CD4-positive, alpha-beta T cell treated with Interleukin-4 for 4 hours (primary cell): ENCODE measurements at regions not wholly inside any gene's neighbourhood (a gene's known extent, or its start where the extent isn't known, plus 50 kb on each side); places are given as distances from the start of the nearest gene placed in this dataset.
"Not testable (repeated sequence)": the region's sequence is repeated elsewhere in the genome, so short reads cannot be mapped to it uniquely, and the experiment has no call there.

Experiments
- DNase-seq: peaks from one replicate; pipeline ENCODE4 v3.0.0-alpha.2; 2020

DNA sequence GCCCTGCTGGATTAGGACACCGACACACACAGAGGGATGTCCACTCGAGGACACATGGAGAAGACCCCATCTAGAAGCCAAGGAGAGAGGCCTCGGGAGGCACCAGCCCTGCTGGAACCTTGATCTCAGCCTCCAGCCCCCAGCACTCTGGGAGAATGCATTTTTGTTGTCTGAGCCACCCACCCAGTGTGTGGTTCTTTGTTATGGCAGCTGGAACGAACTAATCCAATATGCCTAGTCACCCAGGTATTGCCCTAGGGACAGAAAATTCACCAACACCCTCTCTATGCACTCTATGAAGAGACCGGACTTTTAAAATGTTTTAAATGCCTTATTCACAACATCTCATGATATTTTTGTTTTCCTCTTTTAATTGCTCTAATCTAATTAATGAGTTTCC is 117.4 kb downstream of the CRYAA start:
- DNase-seq: no peak

DNA sequence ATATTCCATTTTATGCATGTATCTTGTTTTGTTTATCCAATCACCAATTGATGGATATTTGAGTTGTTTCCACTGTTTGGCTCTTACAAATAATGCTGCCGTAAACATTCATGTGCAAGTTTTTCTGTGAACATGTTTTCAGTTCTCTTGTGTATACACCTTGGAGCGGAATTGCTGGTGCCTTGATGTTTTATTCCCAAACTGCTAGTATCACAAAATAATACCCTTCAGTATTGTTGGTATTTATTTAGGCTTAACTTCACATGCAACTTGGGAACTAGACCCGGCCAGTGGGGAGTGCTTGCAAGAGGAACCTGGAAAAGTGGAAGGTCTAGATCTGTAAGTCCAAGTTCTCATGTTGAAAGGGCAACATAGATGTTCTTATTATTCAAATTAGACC is 115.9 kb downstream of the CRYAA start:
- no peak for DNase-seq

DNA sequence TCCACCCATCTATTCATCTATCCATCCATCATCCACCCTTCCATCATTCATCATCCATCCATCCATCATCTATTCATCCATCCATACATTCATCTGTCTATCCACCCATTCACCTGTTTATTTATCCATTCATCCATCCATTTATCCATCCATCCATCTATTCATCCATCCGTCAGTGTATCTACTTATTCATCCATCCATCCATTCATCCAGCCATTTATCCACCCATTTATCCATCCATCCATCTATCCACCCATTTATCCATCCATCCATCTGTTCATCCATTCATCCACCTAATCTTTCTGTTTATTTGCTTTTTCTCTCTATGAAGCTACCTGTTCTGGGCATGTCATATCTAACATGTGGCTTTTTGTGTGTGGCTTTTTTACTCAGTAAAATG is 115.4 kb downstream of the CRYAA start:
- no peak for DNase-seq

DNA sequence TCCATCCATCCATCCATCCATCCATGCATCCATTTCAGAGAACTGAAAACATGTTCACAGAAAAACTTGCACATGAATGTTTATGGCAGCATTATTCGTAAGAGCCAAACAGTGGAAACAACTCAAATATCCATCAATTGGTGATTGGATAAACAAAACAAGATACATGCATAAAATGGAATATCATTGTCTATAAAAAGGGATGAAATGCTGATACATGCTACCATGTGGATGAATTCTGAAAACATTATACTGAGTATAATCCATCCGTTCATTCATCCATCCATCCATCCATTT is 115.1 kb downstream of the CRYAA start:
- DNase-seq: not testable (repeated sequence)

DNA sequence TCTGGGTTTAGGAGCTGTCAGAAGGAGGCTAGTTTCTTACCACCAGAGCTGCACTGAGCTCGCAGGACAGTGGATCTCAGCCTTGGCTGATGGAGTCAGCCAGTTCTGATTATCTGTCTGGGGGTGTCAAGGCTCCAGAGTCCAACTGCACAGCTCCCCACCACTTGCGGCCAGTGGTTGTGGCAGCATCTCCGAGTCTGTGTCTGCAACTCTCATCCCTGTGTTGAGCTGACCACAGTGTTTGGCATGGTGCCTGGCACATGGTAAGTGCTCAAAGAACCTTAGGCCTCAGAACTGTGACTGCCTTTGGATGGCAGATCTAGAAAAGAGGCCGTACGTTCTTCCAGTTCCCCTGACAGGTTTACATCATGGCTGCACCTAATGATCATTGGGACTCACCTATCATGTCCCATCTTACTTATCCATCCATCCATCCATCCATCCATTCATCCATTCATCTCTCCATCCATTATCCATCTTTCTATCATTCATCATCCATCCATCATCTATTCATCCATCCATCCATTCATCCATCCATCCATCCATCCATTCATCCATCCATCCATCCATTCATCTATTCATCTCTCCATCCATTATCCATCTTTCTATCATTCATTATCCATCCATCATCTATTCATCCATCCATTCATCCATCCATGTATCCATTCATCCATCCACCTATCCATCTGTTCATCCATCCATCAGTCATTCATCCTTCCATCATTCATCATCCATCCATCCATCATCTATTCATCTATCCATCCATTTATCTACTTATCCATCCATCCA is 114.5 kb downstream of the CRYAA start:
- no peak for DNase-seq

DNA sequence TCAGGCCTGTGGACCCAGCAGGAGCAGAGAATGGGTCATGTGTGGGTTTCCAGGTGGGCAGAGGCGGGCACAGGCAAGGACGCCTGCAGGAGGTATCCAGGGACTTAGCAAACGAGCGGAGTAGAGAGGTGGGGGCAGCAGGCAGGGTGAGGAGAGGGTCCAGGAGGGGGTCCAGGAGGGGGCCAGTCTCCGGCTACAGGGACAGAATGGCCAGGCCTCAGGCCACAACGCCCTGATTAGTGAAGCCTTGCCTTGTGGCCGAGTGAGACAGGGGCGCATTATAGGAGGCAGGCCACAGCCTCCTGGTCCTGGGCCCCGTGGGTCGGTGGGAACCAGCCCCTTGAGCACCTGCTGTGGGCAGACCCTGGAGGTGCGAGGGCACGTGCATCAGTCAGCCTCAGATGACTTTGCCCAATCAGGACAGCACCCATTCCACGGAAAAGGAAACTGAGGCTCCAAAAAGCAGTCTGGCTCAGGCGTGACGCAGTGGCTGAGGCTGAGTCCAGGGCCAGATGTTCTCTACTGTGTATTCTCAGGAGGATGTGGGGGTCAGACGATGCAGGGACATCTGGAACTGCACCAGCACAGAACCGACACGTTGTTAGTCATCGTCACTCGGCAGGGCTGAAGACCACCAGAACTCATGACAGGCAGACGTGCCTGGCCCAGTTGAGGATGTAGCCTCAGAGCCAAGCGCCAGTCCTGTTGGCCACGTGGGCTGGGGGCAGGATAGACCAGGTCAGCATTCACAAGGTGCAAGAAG is 113.7 kb downstream of the CRYAA start:
- no peak for DNase-seq

DNA sequence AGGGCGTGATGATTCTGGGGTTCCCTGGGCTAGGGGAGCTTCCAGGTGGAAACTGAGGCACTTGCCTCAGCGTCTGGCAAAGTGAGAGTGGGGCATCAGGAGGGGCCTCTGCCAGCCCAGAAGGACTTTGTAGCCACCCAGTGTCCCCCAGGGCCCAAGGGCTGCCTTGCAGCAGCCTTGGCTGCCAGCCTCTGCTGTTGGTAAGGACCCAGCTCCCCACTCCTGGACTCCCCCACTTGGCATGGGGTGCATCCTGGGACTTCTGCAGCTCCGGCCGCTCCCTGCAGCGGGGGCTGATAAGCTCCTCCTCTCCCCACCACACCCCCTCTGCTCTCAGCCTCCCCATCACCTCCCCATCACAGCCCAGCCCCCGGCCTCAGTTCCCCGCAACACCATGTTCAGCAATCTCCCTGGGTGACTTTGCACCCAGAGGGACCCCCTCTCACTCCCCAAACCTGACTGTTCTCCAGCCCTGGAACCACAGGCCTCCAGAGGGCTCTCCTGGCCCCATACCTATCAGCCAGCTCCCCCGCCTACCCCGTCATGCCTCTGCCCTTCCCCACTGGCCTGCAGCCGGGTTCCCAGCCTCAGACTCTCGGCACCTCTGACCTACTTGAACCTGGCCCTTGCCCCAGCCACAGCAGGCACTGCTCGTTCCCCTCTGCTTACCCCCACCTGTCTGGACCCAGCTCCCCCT is 113.0 kb downstream of the CRYAA start:
- DNase-seq: no peak

DNA sequence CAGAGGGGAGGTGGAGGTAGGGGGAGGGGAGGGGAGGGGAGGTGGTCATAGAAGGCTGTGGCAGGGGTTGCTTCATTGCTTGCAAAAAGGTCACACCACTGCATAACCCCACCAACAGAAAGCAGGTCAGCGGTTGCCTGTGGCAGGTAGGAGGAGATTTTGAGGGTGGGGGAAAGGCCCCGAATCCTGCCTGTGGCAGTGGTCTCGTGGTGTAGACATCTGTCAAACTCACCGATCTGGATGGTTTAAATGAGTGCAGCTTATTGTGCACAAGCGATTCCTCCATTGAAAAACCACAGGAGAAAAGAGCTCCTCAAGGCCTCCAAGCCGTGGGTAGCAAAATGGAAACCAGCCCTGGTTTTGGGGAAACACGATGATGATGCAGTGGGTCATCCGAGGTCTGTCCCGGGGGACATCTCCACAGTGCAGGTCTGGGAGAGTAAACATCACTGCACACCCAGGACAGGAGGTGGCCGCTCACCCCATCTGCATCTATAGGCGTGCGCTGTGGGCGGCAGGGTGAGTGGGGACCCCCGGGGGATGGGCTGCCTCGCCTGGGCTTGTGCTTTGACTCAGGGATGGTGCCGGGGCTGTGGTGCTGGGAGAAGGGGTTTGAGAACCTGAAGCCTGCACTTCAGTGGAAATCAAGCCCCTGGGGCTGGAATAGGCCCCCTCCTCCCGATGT is 112.3 kb downstream of the CRYAA start:
- DNase-seq: no peak

DNA sequence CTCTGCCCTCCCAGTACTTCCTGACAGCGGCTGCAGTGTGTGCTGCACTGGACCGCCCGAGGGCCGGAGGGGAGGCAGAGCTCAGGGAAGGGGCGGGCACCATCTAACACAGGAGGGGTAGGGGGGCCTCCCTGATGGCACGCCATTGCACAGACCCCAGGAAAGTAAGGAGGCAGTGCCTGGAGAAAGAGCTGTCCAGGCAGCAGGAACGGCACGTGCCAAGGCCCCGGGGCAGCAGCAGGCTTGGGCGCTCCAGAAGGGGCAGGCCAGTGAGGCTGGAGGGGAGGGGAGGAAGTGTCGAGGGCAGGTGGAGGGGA is 110.7 kb downstream of the CRYAA start:
- DNase-seq: no peak

DNA sequence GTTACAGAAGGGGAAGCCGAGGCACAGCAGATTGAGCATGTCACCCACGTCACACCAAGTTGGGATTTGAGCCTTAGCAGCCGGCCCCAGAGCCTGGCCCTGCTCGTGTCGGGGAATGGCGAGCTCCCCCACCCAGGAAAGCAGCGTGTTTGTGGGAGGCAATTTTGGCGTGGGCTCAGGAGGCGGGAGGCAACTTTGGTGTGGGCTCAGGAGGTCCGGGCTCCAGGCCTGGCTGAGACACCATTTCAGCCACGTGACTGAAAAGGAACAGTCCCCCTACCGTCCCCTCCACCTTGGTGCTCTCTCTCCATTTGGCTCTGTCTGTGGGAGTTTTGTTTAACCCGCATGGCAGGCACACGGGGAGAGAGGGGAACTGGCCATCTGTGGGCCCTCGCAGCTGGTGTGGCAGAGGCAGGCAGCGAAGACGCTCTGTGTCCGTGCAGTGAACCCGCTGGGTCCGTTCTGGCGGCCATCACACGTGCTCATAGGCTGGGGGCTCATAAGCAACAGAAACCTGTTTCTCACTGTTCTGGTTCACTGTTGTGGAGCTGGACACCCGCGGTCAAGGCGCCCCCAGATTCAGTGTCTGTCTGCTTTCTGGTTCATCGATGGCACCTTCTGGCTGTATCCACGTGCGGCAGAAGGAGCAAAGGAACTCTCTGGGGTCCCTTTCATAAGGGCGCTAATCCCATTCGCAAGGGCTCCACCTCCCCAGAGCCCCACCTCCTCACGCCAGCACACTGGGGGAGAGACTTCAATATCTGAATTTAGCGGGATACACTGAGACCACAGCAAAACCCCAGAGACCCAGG is 110.2 kb downstream of the CRYAA start:
- no peak for DNase-seq

DNA sequence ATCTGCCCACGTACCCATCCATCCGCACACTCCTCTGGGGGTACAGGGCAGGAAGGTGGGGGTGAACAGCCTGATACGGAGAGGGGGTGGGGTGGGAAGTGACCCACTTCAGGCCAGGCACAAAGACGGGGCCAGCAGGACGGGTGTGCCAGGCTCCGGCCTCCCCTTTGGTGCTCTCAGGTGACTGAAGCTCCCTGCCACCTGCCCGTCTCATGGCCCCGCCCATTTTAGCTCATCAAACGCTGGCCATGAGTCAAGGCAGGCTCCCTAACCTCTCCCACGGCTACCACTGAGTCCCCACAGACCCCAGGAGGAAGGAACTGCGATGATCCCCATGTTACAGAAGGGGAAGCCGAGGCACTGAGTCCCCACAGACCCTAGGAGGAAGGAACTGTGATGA is 109.6 kb downstream of the CRYAA start:
- DNase-seq: no peak

DNA sequence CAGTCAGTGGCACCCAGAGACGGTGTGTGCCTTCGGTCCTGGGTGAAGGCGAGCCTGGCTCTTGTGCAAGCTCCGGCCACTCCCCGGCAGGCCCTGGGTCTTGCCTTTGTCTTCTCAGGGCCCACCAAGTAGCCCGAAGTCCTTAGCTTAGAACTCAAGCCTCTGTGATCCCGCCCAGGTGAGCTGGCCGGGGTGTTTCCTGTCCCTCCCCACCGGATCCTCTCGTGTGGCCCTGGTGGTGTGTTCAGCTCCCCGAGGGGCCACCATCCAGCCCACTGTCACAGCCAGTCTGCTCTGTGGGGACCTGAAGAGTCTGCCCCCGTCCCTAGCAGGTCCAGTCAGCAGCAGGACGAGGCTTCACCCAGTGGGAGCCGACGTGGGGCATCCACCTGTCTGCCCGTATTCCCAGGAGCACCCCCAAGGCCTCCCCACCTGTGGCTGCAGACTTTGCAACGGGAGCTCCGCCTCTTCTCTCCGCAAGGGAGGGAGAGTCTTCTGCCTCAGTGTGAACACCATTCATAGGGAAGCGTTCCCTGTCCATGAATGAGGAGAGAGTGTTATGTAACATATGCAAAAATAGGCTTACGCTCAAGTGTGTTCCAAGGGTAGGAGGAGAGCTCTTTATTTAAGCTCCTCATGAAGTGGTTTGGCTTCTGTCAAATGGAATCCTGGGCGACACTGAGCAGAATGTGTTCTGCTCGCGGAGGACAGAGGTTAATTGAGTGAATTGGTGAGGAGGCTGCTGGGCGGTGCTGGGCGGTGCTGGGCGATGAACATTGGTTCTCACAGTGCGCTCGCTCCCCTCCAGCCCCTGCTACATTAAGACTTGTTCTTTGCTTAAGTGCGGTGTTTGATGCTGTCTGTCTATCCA is 108.9 kb downstream of the CRYAA start:
- no peak for DNase-seq

DNA sequence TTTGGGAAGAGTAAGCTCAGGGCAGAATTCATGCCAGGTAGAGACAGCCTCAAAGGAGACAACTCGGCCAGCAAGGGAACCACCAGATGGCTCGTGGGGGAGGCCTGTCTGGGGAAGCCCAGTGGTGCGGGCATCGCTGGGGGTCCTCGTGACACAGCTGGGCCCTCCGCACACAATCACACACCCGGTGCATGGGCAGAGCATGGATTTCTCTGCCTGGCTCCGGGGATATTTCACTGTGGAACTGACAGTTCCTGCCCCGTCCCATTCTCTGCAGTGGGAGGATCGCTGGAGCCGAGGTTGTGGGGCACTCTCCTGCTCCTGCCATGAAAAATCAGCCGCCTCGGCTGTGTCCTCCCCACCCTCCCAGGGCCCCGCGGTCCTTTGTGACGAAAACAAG is 108.0 kb downstream of the CRYAA start:
- DNase-seq: no peak

DNA sequence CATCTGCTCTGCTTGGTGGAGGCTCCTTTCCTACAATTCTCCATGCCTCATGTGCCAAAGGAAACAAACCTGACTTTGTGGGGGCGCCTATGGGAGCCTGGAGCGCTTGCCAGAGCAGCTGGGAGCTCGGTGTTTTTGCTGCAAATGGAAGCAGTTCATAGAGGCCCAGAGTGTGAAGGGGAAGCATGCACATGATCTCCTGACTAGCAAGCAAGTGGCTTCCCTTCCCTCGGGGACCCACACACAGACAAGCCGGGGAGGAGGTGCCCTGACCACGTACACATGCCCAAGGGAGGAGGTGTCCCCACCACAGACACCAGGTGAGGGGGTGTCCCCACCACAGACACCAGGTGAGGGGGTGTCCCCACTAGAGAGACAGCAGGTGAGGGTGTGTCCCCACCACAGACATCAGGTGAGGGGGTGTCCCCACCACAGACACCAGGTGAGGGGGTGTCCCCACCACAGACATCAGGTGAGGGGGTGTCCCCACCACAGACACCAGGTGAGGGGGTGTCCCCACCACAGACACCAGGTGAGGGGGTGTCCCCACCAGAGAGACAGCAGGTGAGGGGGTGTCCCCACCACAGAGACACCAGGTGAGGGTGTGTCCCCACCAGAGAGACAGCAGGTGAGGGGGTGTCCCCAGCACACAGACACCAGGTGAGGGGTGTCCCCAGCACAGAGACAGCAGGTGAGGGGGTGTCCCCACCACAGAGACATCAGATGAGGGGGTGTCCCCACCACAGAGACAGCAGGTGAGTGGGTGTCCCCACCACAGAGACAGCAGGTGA is 106.8 kb downstream of the CRYAA start:
- no peak for DNase-seq

DNA sequence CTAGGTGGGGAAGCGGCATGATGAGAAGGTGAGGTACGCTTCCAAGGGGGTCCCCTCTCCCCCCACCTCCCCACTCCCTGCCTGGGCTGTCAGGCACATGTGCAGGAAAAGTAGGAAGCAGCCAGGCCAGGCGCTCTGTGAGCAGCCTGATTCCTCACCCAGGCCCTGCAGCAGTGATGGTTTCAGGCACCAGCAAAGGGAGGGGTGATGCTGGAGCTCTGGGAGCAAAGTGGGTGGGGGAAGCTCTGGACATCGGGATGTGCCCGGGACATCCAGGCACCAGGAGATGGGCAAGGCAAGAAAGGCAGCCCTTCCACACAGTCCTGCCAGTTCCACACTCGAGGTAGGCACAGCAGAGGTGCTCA is 106.1 kb downstream of the CRYAA start:
- DNase-seq: no peak

DNA sequence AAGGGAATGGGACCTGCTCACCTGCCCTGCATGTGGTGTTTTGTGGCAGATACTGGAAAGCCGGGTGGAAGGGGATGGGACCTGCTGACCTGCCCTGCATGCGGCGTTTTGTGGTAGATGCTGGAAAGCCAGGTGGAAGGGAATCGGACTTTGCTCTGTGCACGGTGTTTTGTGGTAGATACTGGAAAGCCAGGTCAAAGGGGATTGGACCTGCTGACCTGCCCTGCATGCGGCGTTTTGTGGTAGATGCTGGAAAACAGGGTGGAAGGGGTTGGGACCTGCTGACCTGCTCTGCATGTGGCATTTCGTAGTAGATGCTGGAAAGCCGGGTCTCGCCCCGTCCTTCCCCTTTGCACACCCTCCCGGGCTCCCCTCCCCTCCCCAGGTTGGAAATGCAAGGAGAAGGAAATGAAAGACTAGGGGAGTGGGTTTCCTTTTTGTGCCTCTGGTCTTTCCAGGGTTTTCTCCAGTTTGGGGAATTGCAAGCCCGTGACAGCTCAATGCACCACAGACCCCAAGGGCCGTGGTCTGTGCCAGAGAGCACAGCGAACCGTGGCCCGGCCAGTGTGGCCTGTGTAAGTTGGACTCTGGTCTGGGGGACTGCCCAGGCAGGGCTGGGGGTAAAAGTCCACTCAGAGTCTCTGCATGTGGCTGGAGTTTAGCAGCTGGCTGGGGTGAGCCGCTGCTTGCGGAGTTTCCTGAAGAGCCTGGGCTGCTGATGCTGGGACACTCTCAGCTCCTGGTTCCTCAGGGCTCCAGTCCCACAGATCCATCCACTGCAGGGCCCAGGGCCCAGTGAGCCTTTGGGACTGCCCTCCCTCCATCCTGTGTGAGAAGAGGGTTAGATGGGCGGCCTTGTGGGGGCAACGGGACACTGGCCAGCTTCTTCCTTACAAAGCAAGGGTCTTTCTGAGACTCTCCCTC is 105.5 kb downstream of the CRYAA start:
- DNase-seq: no peak

DNA sequence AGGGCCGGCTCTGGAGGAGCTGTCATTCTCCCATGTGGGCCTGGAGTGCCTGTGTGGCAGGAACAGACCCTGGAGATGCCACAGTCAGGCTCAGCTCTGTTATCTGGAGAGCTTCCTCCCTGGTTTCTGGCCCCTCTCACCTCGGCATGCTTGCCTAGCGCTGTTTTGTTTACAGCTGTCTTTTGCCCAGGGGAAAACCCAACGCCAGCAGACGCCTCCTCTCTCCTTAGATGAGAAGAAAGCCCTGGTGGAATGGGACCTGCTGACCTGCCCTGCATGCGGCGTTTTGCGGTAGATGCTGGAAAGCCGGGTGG is 104.9 kb downstream of the CRYAA start:
- DNase-seq: no peak

DNA sequence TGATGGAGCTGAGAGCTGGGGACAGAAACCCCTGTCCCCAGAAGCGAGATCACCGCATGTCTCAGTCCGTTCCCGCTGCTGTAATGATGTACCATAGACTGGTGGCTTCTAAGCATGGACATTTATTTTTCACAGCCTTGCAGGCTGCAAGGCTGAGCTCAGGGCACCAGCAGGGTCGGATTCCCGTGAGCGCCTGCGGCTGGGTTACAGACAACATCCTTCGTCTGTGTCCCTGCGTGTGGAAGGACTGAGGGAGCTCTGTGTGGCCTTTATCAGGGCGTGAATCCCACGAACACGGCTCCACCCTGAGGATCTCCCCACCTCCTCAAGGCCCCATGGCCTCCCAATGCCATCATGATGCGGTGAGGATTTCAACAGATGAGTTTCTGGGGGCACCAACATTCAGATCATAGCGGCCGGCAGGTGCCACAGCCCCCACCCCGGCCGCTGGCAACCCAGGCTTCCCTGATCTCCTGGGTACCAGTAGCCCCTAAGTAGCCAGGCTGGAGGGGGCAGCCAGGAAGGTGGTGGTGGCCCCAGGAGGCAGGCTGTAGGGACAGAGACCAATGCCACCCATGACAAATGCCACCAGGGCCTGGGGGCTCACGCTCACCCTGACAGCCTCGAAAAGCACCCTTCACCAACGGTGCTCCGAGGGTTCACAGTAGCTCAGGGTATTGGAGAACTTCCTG is 104.4 kb downstream of the CRYAA start:
- no peak for DNase-seq

DNA sequence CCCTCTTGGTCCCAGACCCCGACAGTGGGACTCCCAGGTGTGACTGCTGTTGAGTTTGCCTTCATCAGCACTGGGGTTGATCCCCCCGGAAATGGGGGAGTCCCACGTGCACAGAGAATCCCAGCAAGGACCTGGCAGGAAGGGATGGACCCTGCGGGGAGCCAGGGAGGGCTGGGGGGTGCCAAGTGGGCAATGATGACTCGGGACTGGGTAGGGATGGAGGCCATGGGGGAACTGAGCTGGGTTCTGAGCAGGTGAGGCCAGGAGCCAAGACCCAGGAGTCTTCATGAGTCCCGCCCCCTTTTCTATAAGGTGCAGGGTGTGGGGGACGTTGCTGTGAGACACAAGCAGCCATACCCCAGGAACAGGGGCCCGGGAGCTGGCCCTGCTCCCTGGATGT is 103.8 kb downstream of the CRYAA start:
- DNase-seq: no peak
